D721Med (cell line): ENCODE measurements at regions not wholly inside any gene's neighbourhood (a gene's known extent, or its start where the extent isn't known, plus 50 kb on each side); places are given as distances from the start of the nearest gene placed in this dataset.

Experiments
- DNase-seq: peaks from one replicate; pipeline ENCODE4 v3.0.0; 2011; ENCODE audit warnings: low spot score; ENCODE audit not compliant: insufficient read length
- FAIRE-seq: peaks from 2 replicates; lab custom pipeline; 2011; peaks lifted over from hg19 to GRCh38; lab: Jason Lieb, UNC
- TF ChIP-seq, protein P1 (sequence below): IDR thresholded peaks from 2 replicates; pipeline ENCODE4 v1.5.1; 2012; ENCODE audit warnings: mild to moderate bottlenecking, control low read depth; ENCODE audit not compliant: insufficient read depth; ENCODE audit errors: missing control alignments

- DNase-seq (no peak), FAIRE-seq (no peak)
Measured at GRCh38 chr2:82239176-82239575, 1934.6 kb upstream of the LRRTM1 start.

DNA sequence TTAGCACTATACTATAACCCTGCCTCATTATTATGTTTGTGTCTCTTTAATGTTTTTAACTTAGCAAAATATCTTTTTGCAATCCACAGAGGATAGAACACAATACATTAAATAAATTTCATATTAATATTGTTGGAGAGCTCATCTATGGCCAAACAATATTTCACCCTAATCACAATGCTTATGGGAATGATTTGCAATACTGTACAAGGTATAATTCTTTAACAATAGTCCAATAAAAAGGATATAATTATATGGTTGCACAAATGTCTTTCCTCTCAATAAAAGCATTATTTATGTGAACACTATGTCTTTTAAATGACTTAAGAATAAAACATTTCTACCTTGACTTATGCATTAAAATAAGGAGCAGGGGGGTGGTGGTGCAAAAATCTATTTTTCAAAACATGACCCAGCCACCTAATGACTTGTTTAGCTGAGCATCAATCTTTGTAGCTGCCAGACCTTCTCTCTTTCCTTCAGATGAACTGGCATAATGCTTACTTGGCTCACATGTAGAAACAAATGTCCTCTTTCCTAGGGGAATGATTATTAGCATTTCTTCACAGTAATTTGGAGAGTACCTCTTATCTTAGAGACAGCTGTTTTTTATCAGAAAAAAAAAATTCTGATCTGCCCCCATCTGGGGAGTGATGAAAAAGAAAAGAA, 1933.6 kb upstream of the LRRTM1 start:
- DNase-seq, result no peak
- FAIRE-seq, result no peak
- TF ChIP-seq, protein P1, sequence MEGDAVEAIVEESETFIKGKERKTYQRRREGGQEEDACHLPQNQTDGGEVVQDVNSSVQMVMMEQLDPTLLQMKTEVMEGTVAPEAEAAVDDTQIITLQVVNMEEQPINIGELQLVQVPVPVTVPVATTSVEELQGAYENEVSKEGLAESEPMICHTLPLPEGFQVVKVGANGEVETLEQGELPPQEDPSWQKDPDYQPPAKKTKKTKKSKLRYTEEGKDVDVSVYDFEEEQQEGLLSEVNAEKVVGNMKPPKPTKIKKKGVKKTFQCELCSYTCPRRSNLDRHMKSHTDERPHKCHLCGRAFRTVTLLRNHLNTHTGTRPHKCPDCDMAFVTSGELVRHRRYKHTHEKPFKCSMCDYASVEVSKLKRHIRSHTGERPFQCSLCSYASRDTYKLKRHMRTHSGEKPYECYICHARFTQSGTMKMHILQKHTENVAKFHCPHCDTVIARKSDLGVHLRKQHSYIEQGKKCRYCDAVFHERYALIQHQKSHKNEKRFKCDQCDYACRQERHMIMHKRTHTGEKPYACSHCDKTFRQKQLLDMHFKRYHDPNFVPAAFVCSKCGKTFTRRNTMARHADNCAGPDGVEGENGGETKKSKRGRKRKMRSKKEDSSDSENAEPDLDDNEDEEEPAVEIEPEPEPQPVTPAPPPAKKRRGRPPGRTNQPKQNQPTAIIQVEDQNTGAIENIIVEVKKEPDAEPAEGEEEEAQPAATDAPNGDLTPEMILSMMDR, result no peak

More at GRCh38 chr2:82239176-82239575, 1934.6 kb upstream of the LRRTM1 start:
- TF ChIP-seq, protein P1, result no peak

GRCh38 chr2:82234283-82234874, 1929.8 kb upstream of the LRRTM1 start:
- DNase-seq (no peak), FAIRE-seq (no peak)
- TF ChIP-seq, protein P1, result no peak

- FAIRE-seq (no peak), DNase-seq (no peak)
- TF ChIP-seq, protein P1, result no peak
Measured at GRCh38 chr2:82233806-82234205, 1929.3 kb upstream of the LRRTM1 start.

- FAIRE-seq (no peak), DNase-seq (no peak)
- TF ChIP-seq, protein P1, result no peak
Measured at GRCh38 chr2:82230406-82230805, 1925.9 kb upstream of the LRRTM1 start.

DNA sequence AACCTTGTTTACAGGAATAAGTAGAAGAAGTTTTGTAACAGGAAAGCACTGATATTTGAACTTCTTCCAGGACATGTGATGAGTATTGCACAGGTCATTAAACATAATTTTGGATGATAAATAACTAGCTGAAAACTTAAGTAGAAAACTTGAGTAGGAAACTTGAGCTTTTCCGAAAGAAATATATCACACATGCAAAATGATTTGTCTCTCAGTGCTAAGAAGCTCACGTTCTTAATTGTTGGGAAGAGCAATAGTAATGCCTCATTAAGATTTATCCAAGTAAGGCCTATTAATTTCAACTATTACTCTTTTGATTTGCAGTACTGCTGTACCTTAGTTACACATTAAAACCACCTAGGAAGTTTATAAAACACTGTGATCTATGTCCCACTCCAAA, 1921.9 kb upstream of the LRRTM1 start:
- DNase-seq, result no peak
- TF ChIP-seq, protein P1, result no peak
- FAIRE-seq, result no peak
